HCT116 (cell line): ENCODE measurements at regions not wholly inside any gene's neighbourhood (a gene's known extent, or its start where the extent isn't known, plus 50 kb on each side); places are given as distances from the start of the nearest gene placed in this dataset.
A peak's percentile ranks its signal among the peaks of the same experiment; 100 is the strongest.

Source experiments
- ATAC-seq: fragments of 200-7000 bp; cut with Tn5 transposase; 2 replicates; pipeline ENCODE4 v1.9.1; 2020; ENCODE audit warnings: mild to moderate bottlenecking, moderate library complexity
- BruUV-seq: library from RNA; stranded (reverse); fragments of 400-500 nt; replicated peaks from 2 replicates; lab custom pipeline; 2021; lab: Mats Ljungman, UMichigan
- CTCF ChIA-PET: fragments of 300-600 bp; sonication (Branson Sonifier 250); formaldehyde crosslinking; loops from one replicate; lab custom pipeline; 2021; ENCODE audit warnings: antibody characterized with exemption; lab: Charles Lee
- POLR2A ChIA-PET: fragments of 300-600, 350-600 bp; sonication (Branson Sonifier 250); formaldehyde crosslinking; loops from one replicate; lab custom pipeline; 2021; ENCODE audit warnings: antibody characterized with exemption; lab: Charles Lee
- RAD21 ChIA-PET, 2 experiments: fragments of 300-600 bp; sonication (Branson Sonifier 250); formaldehyde crosslinking; loops; one replicate each; lab custom pipeline; 2023; ENCODE audit warnings: low total read pairs in 2 of 2; ENCODE audit not compliant: uncharacterized antibody in 2 of 2, unreplicated experiment in 2 of 2, low non-redundant PET in 1 of 2; lab: Charles Lee
- DNase-seq: peaks from one replicate; pipeline ENCODE4 v3.0.0-alpha.2; 2010; ENCODE audit warnings: low read depth, low spot score
- H2AFZ ChIP-seq: fragments of 200-600 bp; shearing (Covaris generic), sonication (generic); 2 replicates; pipeline ENCODE4 v1.6.1; 2017; ENCODE audit warnings: low read depth, mixed run types, mixed read lengths, antibody characterized with exemption, low read length; ENCODE audit not compliant: poor library complexity, severe bottlenecking
- H3K27ac ChIP-seq: 2 replicates; pipeline ENCODE4 v1.5.1; 2012; ENCODE audit warnings: low read depth, low read length
- H3K27me3 ChIP-seq: fragments of 200-600 bp; sonication (generic); 2 replicates; pipeline ENCODE4 v1.6.1; 2016; ENCODE audit warnings: mixed run types, low read length, mixed read lengths; ENCODE audit not compliant: insufficient read depth
- H3K36me3 ChIP-seq, 2 experiments: fragments of 200-500 bp in 1 of 2; fragments of 200-600 bp in 1 of 2; sonication (Bioruptor generic) in 1 of 2; sonication (generic) in 1 of 2; 2 replicates each; pipeline versions ENCODE4 v1.5.1 to v1.6.1; 2014 to 2016; ENCODE audit warnings: low read length in 2 of 2, inconsistent platforms in 1 of 2, mixed read lengths in 1 of 2, mixed run types in 1 of 2; ENCODE audit not compliant: insufficient read depth in 2 of 2, control insufficient read depth in 1 of 2
- H3K4me1 ChIP-seq, 2 experiments: fragments of 200-600 bp in 1 of 2; sonication (generic) in 1 of 2; 2 replicates each; pipeline versions ENCODE4 v1.5.1 to v1.6.1; 2012 to 2017; ENCODE audit warnings: low read length in 2 of 2, inconsistent platforms in 1 of 2, mild to moderate bottlenecking in 1 of 2, mixed read lengths in 1 of 2, mixed run types in 1 of 2, moderate library complexity in 1 of 2; ENCODE audit not compliant: insufficient read depth in 2 of 2, control insufficient read depth in 1 of 2
- H3K4me2 ChIP-seq: fragments of 200-600 bp; sonication (generic); 2 replicates; pipeline ENCODE4 v1.6.1; 2017; ENCODE audit warnings: mixed run types, low read length, mixed read lengths
- H3K4me3 ChIP-seq, 2 experiments: fragments of 200-600 bp in 1 of 2; sonication (generic) in 1 of 2; replicated peaks in 1 of 2; 2 replicates each; pipeline ENCODE4 v1.5.1; 2011 to 2016; ENCODE audit warnings: low read length in 2 of 2, control low read depth in 1 of 2, low read depth in 1 of 2, mild to moderate bottlenecking in 1 of 2, mixed read lengths in 1 of 2, mixed run types in 1 of 2
- H3K79me2 ChIP-seq: fragments of 200-600 bp; sonication (generic); 2 replicates; pipeline ENCODE4 v1.6.1; 2017; ENCODE audit warnings: mild to moderate bottlenecking, mixed run types, low read length, moderate library complexity, mixed read lengths; ENCODE audit not compliant: insufficient read depth
- H3K9ac ChIP-seq: fragments of 200-600 bp; sonication (generic); 2 replicates; pipeline ENCODE4 v1.6.1; 2016; ENCODE audit warnings: low read length, mixed read lengths
- H3K9me2 ChIP-seq: fragments of 200-600 bp; sonication (generic), shearing (Covaris generic); 2 replicates; pipeline ENCODE4 v1.6.1; 2017; ENCODE audit warnings: mixed run types, mild to moderate bottlenecking, moderate library complexity; ENCODE audit not compliant: insufficient read depth
- H3K9me3 ChIP-seq, 2 experiments: fragments of 200-500 bp in 1 of 2; fragments of 200-600 bp in 1 of 2; sonication (Bioruptor generic) in 1 of 2; sonication (generic) in 1 of 2; 2 replicates each; pipeline ENCODE4 v1.6.1; 2014 to 2017; ENCODE audit warnings: low read length in 2 of 2, mixed read lengths in 2 of 2, inconsistent platforms in 1 of 2, low read depth in 1 of 2, mild to moderate bottlenecking in 1 of 2, mixed run types in 1 of 2, moderate library complexity in 1 of 2; ENCODE audit not compliant: control insufficient read depth in 1 of 2, insufficient read depth in 1 of 2
- H4K20me1 ChIP-seq: fragments of 200-600 bp; sonication (generic), shearing (Covaris generic); 2 replicates; pipeline ENCODE4 v1.6.1; 2017; ENCODE audit warnings: mixed run types, mild to moderate bottlenecking, moderate library complexity; ENCODE audit not compliant: insufficient read depth
- CBX3 ChIP-seq: IDR thresholded peaks from 2 replicates; pipeline ENCODE4 v1.6.1; 2012; ENCODE audit warnings: low read depth
- CTCF ChIP-seq, 3 experiments: fragments of 200-600 bp in 1 of 3; sonication (generic) in 1 of 3; IDR thresholded peaks in 2 of 3; conservative IDR thresholded peaks in 1 of 3; 2 replicates each; pipeline ENCODE4 v1.5.1; 2012 to 2017; ENCODE audit warnings: low read depth in 2 of 3, low read length in 2 of 3, antibody characterized with exemption in 1 of 3, borderline replicate concordance in 1 of 3, control low read depth in 1 of 3, mild to moderate bottlenecking in 1 of 3, mixed read lengths in 1 of 3, mixed run types in 1 of 3, moderate library complexity in 1 of 3; ENCODE audit not compliant: insufficient read depth in 1 of 3
- ELF1 ChIP-seq: IDR thresholded peaks from 2 replicates; pipeline ENCODE4 v1.6.1; 2012; ENCODE audit warnings: low read depth, borderline replicate concordance
- EZH2phosphoT487 ChIP-seq: fragments of 200-600 bp; IDR thresholded peaks from 2 replicates; pipeline ENCODE4 v1.6.1; 2018; ENCODE audit warnings: antibody characterized with exemption, borderline replicate concordance
- FOSL1 ChIP-seq: IDR thresholded peaks from 2 replicates; pipeline ENCODE4 v1.6.1; 2012; ENCODE audit warnings: low read depth
- MAX ChIP-seq: IDR thresholded peaks from 2 replicates; pipeline ENCODE4 v1.6.1; 2012
- POLR2A ChIP-seq: IDR thresholded peaks from 2 replicates; pipeline ENCODE4 v1.7.0; 2011; ENCODE audit warnings: borderline replicate concordance; ENCODE audit not compliant: insufficient read depth, insufficient read length; ENCODE audit errors: extremely low read depth
- POLR2AphosphoS5 ChIP-seq: IDR thresholded peaks from 2 replicates; pipeline ENCODE4 v1.6.1; 2011; ENCODE audit warnings: mild to moderate bottlenecking, low read depth, low read length, moderate library complexity
- RAD21 ChIP-seq: IDR thresholded peaks from 2 replicates; pipeline ENCODE4 v1.6.1; 2012; ENCODE audit warnings: low read depth, mild to moderate bottlenecking
- REST ChIP-seq: IDR thresholded peaks from 2 replicates; pipeline ENCODE4 v1.6.1; 2012; ENCODE audit warnings: low read depth
- SRF ChIP-seq: IDR thresholded peaks from 2 replicates; pipeline ENCODE4 v1.6.1; 2012; ENCODE audit warnings: low read depth
- ZBTB33 ChIP-seq: IDR thresholded peaks from 2 replicates; pipeline ENCODE4 v1.6.1; 2011; ENCODE audit warnings: mild to moderate bottlenecking, low read length, moderate library complexity; ENCODE audit not compliant: insufficient replicate concordance; ENCODE audit errors: extremely low read depth
- ZNF274 ChIP-seq: fragments of 200-500 bp; sonication (Bioruptor generic); IDR thresholded peaks from 2 replicates; pipeline ENCODE4 v1.6.1; 2014; ENCODE audit warnings: mild to moderate bottlenecking, low read depth, low read length, inconsistent platforms
- intact Hi-C: fragments of 100-400 bp; cut with micrococcal nuclease; formaldehyde crosslinking; loops from 2 replicates; pipeline ENCODE4 v1.10.0; 2022

DNA sequence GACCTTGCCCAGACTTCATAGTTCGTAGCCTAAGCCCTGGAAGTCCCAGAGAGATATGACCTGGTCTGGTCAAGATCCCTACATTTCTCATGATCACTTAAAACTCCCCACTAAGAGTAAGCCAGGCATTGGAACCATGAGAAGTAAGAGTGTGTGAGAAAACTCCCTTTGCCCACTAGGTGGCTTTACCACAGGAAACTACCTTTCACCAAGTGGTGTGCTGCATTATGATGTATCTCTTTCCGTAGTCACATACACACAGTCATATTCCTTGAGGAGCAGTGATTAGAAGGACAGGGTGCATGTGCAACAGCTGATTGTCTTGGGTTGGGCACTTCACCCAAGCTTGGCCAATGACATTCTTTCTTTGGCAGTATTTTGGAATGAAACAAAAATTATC, 639.3 kb downstream of the KCNJ2 start:
- no peak overlapping the region for H3K4me3 ChIP-seq
- H3K9me3 ChIP-seq, result no peaks in the 10 kb centered on the region
- peak overlapping the region; percentile 73 for H2AFZ ChIP-seq
- no peaks in the 10 kb centered on the region for H3K36me3 ChIP-seq
- TF ChIP-seq CTCF (IDR thresholded peaks at IDR 0.05 in 2 of 3, conservative IDR thresholded peaks at IDR 0.05 in 1 of 3; ENCODE audit: borderline replicate concordance in 1 of 3, insufficient read depth in 1 of 3, low read depth in 2 of 3, low read length in 2 of 3) (peak; percentile 32 to 73 (median 70); a peak in 5 of 6 replicates), SRF (no peak), RAD21 (peak; percentile 57), ZNF274 (no peak), POLR2A (no peak), ELF1 (no peak), REST (no peak), FOSL1 (no peak), CBX3 (peak; percentile 45; the same call in 1 of the 2 replicates), MAX (no peak), EZH2phosphoT487 (no peak), ZBTB33 (no peak), POLR2AphosphoS5 (no peak)
- DNase-seq (peak; percentile 28), ATAC-seq (peak; percentile 95)
- ChIA-PET RAD21 (interaction anchor here in 1 of 2 experiments (0.6 kb wide), 1 partner anchor 1304 kb away, joined by 3 read pairs; no protein-coding TSS in a partner anchor), POLR2A (no interaction called here), CTCF (interaction anchor here (1.4 to 1.7 kb wide), 3 partner anchors 24 to 1312 kb away, joined by 3 to 7 read pairs (median 7); partner anchors contain the start of gene SOX9)
- no peaks in the 10 kb centered on the region for H3K9me2 ChIP-seq
- H3K4me1 ChIP-seq, result no peaks in the 10 kb centered on the region
- no peak overlapping the region for H3K9ac ChIP-seq
- no peaks in the 10 kb centered on the region for H3K27me3 ChIP-seq
- no peaks in the 10 kb centered on the region for H3K79me2 ChIP-seq
- BruUV-seq, result no TSS peak
- H3K4me2 ChIP-seq, result no peak overlapping the region
- H3K27ac ChIP-seq, result no peak overlapping the region
- H4K20me1 ChIP-seq, result no peaks in the 10 kb centered on the region
- intact Hi-C loops, result no loop called here
